ENCODE measurements at regions not wholly inside any gene's neighbourhood (a gene's known extent, or its start where the extent isn't known, plus 50 kb on each side); places are given as distances from the start of the nearest gene placed in this dataset.

DNA sequence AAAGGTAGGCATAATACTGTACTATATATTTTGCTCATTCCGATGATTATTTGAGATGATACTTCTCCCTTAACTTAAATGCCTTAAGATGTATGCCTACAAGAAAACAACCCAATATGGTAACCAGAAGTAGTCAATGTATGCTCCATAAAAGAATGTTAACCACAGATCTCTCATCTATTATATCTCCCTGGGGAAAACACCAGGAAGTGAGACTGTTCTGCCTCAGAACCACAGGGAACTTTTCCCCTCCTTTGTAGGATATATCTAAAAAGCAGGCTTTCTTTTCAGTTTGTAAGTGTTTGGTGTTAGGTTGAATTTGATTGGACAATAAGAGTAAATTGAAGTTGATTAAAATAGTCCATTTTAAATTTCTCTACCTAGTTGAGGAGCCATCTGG is 1160.5 kb upstream of the NXPH2 start:
- H3K27ac ChIP-seq (ENCODE audit: low read length): no peak overlapping the region
- TF ChIP-seq, protein P1, sequence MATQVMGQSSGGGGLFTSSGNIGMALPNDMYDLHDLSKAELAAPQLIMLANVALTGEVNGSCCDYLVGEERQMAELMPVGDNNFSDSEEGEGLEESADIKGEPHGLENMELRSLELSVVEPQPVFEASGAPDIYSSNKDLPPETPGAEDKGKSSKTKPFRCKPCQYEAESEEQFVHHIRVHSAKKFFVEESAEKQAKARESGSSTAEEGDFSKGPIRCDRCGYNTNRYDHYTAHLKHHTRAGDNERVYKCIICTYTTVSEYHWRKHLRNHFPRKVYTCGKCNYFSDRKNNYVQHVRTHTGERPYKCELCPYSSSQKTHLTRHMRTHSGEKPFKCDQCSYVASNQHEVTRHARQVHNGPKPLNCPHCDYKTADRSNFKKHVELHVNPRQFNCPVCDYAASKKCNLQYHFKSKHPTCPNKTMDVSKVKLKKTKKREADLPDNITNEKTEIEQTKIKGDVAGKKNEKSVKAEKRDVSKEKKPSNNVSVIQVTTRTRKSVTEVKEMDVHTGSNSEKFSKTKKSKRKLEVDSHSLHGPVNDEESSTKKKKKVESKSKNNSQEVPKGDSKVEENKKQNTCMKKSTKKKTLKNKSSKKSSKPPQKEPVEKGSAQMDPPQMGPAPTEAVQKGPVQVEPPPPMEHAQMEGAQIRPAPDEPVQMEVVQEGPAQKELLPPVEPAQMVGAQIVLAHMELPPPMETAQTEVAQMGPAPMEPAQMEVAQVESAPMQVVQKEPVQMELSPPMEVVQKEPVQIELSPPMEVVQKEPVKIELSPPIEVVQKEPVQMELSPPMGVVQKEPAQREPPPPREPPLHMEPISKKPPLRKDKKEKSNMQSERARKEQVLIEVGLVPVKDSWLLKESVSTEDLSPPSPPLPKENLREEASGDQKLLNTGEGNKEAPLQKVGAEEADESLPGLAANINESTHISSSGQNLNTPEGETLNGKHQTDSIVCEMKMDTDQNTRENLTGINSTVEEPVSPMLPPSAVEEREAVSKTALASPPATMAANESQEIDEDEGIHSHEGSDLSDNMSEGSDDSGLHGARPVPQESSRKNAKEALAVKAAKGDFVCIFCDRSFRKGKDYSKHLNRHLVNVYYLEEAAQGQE (IDR thresholded peaks at IDR 0.05; ENCODE audit: insufficient read depth in 1 of 2, low read depth in 2 of 2, low read length in 1 of 2): no peak
- no peak for TF ChIP-seq TCF7L2 (IDR thresholded peaks at IDR 0.05; ENCODE audit: low read depth, low read length)
- TF ChIP-seq, protein P2, sequence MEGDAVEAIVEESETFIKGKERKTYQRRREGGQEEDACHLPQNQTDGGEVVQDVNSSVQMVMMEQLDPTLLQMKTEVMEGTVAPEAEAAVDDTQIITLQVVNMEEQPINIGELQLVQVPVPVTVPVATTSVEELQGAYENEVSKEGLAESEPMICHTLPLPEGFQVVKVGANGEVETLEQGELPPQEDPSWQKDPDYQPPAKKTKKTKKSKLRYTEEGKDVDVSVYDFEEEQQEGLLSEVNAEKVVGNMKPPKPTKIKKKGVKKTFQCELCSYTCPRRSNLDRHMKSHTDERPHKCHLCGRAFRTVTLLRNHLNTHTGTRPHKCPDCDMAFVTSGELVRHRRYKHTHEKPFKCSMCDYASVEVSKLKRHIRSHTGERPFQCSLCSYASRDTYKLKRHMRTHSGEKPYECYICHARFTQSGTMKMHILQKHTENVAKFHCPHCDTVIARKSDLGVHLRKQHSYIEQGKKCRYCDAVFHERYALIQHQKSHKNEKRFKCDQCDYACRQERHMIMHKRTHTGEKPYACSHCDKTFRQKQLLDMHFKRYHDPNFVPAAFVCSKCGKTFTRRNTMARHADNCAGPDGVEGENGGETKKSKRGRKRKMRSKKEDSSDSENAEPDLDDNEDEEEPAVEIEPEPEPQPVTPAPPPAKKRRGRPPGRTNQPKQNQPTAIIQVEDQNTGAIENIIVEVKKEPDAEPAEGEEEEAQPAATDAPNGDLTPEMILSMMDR (IDR thresholded peaks at IDR 0.05): no peak
- no peak for TF ChIP-seq POLR2AphosphoS5 (IDR thresholded peaks at IDR 0.05; ENCODE audit: low read depth, low read length)
- no peak for TF ChIP-seq SIN3A (IDR thresholded peaks at IDR 0.05; ENCODE audit: borderline replicate concordance, insufficient read depth, low read depth, low read length)
- intact Hi-C loops (cut with micrococcal nuclease; ENCODE audit: unreplicated experiment) (no loop called here), in situ Hi-C loops (cut with HindIII; ENCODE audit: low pct_unique_long_range_greater_than_20kb, low sequenced_read_pairs) (no loop called here)
- no peaks in the 10 kb centered on the region for H3K9me3 ChIP-seq (ENCODE audit: control insufficient read depth, insufficient read depth, low read depth, low read length)
- no peak overlapping the region for H3K4me3 ChIP-seq (ENCODE audit: low read depth in 2 of 2, low read length in 2 of 2)
- DNase-seq (ENCODE audit: low read depth, low spot score): no peak
- no peaks in the 10 kb centered on the region for H3K27me3 ChIP-seq (ENCODE audit: control insufficient read depth, insufficient read depth, low read length)
- ATAC-seq: no peak
- no peaks in the 10 kb centered on the region for H3K36me3 ChIP-seq (ENCODE audit: control insufficient read depth, insufficient read depth, low read length)
- H3K4me1 ChIP-seq (ENCODE audit: control insufficient read depth, insufficient read depth, low read length): no peaks in the 10 kb centered on the region
- ChIA-PET CTCF (no interaction called here), POLR2A (no interaction called here)
- BruUV-seq (replicated peaks): no TSS peak

DNA sequence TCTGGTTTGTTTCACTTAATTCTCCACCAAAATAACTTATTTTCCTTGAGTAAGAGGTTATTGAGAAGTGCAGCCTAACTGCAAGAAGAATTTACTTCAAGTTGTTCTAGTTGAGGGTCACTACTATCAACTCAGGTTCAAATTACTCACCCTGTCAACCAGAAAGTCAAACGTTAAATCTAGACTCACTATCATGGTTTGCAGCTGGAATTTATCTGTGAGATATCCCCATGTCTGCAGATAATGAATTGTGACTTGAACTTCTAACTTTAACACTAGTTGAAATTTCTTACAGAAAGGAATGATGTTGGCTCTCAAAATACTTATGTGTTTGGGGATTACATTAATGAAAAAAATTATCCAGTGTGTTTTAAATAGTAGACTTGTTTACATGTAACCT is 1145.7 kb upstream of the NXPH2 start:
- no peak for DNase-seq (ENCODE audit: low read depth, low spot score)
- POLR2A ChIA-PET: no interaction called here
- TF ChIP-seq, protein P2 (IDR thresholded peaks at IDR 0.05): no peak
- TF ChIP-seq TCF7L2 (IDR thresholded peaks at IDR 0.05; ENCODE audit: low read depth, low read length) (no peak), SIN3A (IDR thresholded peaks at IDR 0.05; ENCODE audit: borderline replicate concordance, insufficient read depth, low read depth, low read length) (no peak), POLR2AphosphoS5 (IDR thresholded peaks at IDR 0.05; ENCODE audit: low read depth, low read length) (no peak)
- TF ChIP-seq, protein P1 (IDR thresholded peaks at IDR 0.05; ENCODE audit: insufficient read depth in 1 of 2, low read depth in 2 of 2, low read length in 1 of 2): no peak
- intact Hi-C loops (cut with micrococcal nuclease; ENCODE audit: unreplicated experiment): no loop called here
- no TSS peak for BruUV-seq (replicated peaks)
- Histone ChIP-seq H3K27ac (ENCODE audit: low read length) (no peak overlapping the region), H3K36me3 (ENCODE audit: control insufficient read depth, insufficient read depth, low read length) (no peaks in the 10 kb centered on the region), H3K27me3 (ENCODE audit: control insufficient read depth, insufficient read depth, low read length) (no peaks in the 10 kb centered on the region), H3K4me1 (ENCODE audit: control insufficient read depth, insufficient read depth, low read length) (no peaks in the 10 kb centered on the region), H3K9me3 (ENCODE audit: control insufficient read depth, insufficient read depth, low read depth, low read length) (no peaks in the 10 kb centered on the region), H3K4me3 (ENCODE audit: low read depth in 2 of 2, low read length in 2 of 2) (no peak overlapping the region)
- no peak for ATAC-seq
- CTCF ChIA-PET: no interaction called here
- in situ Hi-C loops (cut with HindIII; ENCODE audit: low pct_unique_long_range_greater_than_20kb, low sequenced_read_pairs): no loop called here
